Lower lobe of right lung (tissue), 2 donors: ENCODE measurements at regions not wholly inside any gene's neighbourhood (a gene's known extent, or its start where the extent isn't known, plus 50 kb on each side); places are given as distances from the start of the nearest gene placed in this dataset.

Source experiments
- ATAC-seq, 2 donors: fragments of 200-7000 bp; cut with Tn5 transposase; one replicate each; pipeline ENCODE4 v1.9.1; 2020 to 2022; ENCODE audit warnings: mild to moderate bottlenecking in 2 of 2, moderate library complexity in 2 of 2
- DNase-seq: peaks from one replicate; pipeline ENCODE4 v3.0.0-alpha.2; 2020
- H3K27ac ChIP-seq: fragments of 200-600 bp; one replicate; pipeline ENCODE4 v1.8.0; 2022
- H3K27me3 ChIP-seq: fragments of 200-600 bp; one replicate; pipeline ENCODE4 v1.8.0; 2022; ENCODE audit warnings: low read depth
- H3K36me3 ChIP-seq: fragments of 200-600 bp; one replicate; pipeline ENCODE4 v1.8.0; 2022; ENCODE audit warnings: mild to moderate bottlenecking
- H3K4me1 ChIP-seq: fragments of 200-600 bp; one replicate; pipeline ENCODE4 v1.8.0; 2022
- H3K4me3 ChIP-seq: fragments of 200-600 bp; one replicate; pipeline ENCODE4 v1.8.0; 2022; ENCODE audit warnings: mild to moderate bottlenecking
- H3K9me3 ChIP-seq: fragments of 200-600 bp; one replicate; pipeline ENCODE4 v1.8.0; 2022
- intact Hi-C: fragments of 100-400 bp; cut with DNase I; formaldehyde crosslinking; loops from one replicate; pipeline ENCODE4 v1.11.0; 2022
- TF ChIP-seq, protein P1 (sequence below): fragments of 200-600 bp; IDR thresholded peaks from one replicate; pipeline ENCODE4 v1.8.0; 2022; ENCODE audit warnings: antibody characterized with exemption, mild to moderate bottlenecking
- donor health status: DM: no; HTN: yes; CAD: no; lungs with severe emphysema.

DNA sequence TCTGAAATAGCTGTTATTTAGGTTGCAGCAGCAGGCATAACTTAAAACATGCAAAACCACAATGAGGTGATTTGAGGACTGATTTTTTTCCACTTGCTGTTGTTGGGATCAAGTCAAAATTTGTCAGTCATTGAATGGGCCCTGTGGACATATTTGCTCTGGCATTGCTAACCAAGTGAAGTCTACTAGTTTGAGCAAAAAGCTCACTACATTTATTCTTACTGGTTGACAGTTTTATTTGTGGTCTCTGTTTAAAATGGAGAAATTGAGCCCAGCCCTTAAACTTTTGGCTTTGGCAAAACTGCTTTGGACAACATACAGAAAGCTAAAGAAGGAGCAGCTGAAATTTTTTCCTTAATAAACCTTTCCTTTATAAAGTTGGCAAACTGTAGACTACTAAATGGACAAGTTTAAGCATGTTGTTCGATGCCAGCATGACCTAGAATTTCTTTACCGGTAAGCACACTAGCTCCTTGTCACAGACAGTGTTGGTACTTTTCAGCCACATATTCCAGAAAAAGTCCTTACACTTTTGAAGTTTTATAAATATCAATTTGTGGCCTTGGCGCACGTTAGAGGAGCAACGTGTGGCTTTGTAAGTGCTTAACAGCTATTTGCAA is 234.6 kb downstream of the USP25 start:
- Histone ChIP-seq H3K9me3 (no peaks in the 10 kb centered on the region), H3K4me3 (no peak overlapping the region), H3K4me1 (no peaks in the 10 kb centered on the region), H3K27ac (no peak overlapping the region), H3K36me3 (no peaks in the 10 kb centered on the region), H3K27me3 (no peaks in the 10 kb centered on the region)
- intact Hi-C loops = no loop called here
- no peak for ATAC-seq
- no peak for DNase-seq
- TF ChIP-seq, protein P1, sequence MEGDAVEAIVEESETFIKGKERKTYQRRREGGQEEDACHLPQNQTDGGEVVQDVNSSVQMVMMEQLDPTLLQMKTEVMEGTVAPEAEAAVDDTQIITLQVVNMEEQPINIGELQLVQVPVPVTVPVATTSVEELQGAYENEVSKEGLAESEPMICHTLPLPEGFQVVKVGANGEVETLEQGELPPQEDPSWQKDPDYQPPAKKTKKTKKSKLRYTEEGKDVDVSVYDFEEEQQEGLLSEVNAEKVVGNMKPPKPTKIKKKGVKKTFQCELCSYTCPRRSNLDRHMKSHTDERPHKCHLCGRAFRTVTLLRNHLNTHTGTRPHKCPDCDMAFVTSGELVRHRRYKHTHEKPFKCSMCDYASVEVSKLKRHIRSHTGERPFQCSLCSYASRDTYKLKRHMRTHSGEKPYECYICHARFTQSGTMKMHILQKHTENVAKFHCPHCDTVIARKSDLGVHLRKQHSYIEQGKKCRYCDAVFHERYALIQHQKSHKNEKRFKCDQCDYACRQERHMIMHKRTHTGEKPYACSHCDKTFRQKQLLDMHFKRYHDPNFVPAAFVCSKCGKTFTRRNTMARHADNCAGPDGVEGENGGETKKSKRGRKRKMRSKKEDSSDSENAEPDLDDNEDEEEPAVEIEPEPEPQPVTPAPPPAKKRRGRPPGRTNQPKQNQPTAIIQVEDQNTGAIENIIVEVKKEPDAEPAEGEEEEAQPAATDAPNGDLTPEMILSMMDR = no peak

DNA sequence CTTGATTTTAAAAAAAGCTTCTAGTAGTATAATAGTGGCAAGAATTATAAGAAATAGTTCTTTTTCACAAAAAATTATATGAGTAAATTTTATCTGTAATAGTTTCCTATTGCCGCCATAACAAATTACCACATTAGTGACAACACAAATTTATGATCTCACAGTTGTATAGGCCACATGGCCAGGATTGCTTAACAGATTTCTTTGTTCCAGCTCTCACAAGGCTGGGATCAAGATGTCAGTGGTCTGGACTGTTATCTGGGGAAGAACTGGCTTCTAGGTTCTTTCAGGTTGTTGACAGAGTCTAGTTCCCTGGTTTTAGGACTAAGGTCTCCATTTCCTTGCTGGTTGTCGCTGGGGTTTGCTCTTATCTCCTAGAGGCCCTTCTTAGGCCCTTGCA is 236.4 kb downstream of the USP25 start:
- H3K9me3 ChIP-seq = no peaks in the 10 kb centered on the region
- no peak overlapping the region for H3K4me3 ChIP-seq
- TF ChIP-seq, protein P1 = no peak
- H3K4me1 ChIP-seq = no peaks in the 10 kb centered on the region
- intact Hi-C loops = no loop called here
- DNase-seq (no peak), ATAC-seq (no peak)
- H3K36me3 ChIP-seq = no peaks in the 10 kb centered on the region
- H3K27me3 ChIP-seq = no peaks in the 10 kb centered on the region
- no peak overlapping the region for H3K27ac ChIP-seq

DNA sequence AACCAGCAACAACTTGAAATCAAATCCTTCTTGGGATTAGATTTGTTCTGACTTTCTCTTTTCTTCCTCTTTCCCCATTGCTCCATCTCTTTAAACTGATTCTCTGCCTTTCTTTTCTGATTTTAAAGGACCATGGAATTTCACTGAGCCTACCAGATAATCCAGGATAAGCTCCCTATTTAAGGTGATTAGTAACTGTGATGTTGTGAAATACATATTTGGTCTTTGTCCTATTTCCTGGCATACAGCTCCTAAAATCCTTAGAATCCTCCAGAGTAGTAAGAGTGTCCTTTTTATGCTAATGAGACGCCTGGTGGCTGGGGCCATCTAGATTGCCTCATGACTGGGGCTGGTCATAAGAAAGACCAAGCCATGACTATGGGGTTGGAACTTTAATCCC is 236.9 kb downstream of the USP25 start:
- H3K27me3 ChIP-seq = no peaks in the 10 kb centered on the region
- H3K36me3 ChIP-seq = no peaks in the 10 kb centered on the region
- no peak overlapping the region for H3K27ac ChIP-seq
- no peaks in the 10 kb centered on the region for H3K9me3 ChIP-seq
- no peak for DNase-seq
- TF ChIP-seq, protein P1 = no peak
- ATAC-seq = no peak
- no peaks in the 10 kb centered on the region for H3K4me1 ChIP-seq
- intact Hi-C loops = no loop called here
- no peak overlapping the region for H3K4me3 ChIP-seq

DNA sequence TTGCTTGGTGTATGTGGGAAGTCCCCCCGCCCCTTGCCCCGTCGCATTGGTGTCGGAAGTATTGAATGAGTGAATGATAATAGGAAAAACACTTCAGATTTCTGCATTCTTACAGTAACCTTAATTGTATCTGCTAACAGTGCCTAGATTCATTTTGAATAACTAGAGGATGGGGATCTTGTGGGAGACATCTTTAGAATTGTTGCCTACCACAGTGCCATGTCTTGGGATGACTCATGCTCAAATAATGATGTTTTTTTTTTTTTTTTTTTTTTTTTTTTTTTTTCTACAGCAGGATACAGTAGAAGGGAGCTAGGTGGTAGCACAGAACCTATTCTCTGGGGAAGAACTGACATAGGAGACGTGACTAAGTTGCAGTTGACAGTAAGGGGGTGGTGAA is 237.9 kb downstream of the USP25 start:
- no peaks in the 10 kb centered on the region for H3K4me1 ChIP-seq
- H3K27ac ChIP-seq = no peak overlapping the region
- intact Hi-C loops = no loop called here
- no peaks in the 10 kb centered on the region for H3K9me3 ChIP-seq
- ATAC-seq = no peak
- TF ChIP-seq, protein P1 = no peak
- H3K36me3 ChIP-seq = no peaks in the 10 kb centered on the region
- no peak for DNase-seq
- H3K27me3 ChIP-seq = no peaks in the 10 kb centered on the region
- H3K4me3 ChIP-seq = no peak overlapping the region

DNA sequence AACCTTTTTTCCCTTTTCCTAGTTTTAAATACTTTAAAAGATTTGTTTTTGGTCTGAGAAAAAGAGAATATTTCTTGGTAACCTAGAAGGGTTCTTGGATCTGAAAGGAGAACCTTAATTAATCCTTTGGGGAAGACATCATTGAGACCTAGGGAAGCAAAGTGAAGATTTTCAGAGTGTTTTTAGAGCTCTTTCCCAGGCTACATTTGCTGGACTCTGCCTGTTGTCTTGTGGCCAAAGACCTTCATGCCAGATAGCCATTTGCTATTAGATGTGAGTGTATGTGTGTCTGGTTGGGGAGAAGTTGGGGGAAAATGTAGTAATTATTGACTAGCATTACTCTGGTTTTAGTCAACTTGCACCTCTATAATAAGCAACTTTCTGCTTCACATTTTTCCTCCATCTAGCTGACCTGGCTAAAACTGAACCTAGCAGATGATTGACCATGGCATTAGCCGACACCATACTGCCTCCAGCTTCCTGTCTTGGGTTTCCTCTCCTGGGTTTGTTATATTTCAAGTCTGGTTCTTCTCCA is 239.1 kb downstream of the USP25 start:
- H3K4me3 ChIP-seq = no peak overlapping the region
- no peaks in the 10 kb centered on the region for H3K27me3 ChIP-seq
- no peak for DNase-seq
- ATAC-seq = no peak
- no peaks in the 10 kb centered on the region for H3K36me3 ChIP-seq
- intact Hi-C loops = no loop called here
- no peaks in the 10 kb centered on the region for H3K9me3 ChIP-seq
- TF ChIP-seq, protein P1 = no peak
- H3K4me1 ChIP-seq = no peaks in the 10 kb centered on the region
- H3K27ac ChIP-seq = no peak overlapping the region
